PC-3 (cell line): ENCODE measurements at regions not wholly inside any gene's neighbourhood (a gene's known extent, or its start where the extent isn't known, plus 50 kb on each side); places are given as distances from the start of the nearest gene placed in this dataset.

ENCODE experiments used
- EZH2phosphoT487 ChIP-seq: fragments of 300-600 bp; sonication (generic); IDR thresholded peaks from 2 replicates; pipeline ENCODE4 v1.6.1; 2018; ENCODE audit warnings: mild to moderate bottlenecking, antibody characterized with exemption, low read length, borderline replicate concordance
- TF ChIP-seq, protein P1 (sequence below): fragments of 300-600 bp; sonication (generic); conservative IDR thresholded peaks from 2 replicates; pipeline ENCODE4 v1.5.1; 2017; ENCODE audit warnings: antibody characterized with exemption, low read depth, mild to moderate bottlenecking, low read length

DNA sequence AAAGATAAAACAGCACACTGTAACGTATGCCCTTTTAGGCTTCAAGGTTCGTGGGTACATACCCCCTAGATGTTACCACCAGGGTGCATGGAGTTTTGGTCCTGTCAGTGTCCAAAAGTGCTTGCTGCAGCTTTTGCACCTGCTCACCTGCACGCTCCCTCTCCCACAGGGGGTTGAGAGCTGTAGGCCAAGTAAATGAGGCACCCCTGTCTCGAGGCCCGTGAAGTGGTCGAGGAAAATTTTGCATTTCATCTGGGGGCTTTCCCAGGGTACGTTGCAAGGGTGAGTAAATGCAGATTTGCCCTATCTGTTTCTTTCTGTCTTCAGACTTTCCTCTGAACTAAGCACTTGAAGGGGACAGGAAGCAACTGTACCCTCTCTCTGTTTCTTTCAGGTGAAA is 136.0 kb downstream of the THBS2 start:
- TF ChIP-seq, protein P1, sequence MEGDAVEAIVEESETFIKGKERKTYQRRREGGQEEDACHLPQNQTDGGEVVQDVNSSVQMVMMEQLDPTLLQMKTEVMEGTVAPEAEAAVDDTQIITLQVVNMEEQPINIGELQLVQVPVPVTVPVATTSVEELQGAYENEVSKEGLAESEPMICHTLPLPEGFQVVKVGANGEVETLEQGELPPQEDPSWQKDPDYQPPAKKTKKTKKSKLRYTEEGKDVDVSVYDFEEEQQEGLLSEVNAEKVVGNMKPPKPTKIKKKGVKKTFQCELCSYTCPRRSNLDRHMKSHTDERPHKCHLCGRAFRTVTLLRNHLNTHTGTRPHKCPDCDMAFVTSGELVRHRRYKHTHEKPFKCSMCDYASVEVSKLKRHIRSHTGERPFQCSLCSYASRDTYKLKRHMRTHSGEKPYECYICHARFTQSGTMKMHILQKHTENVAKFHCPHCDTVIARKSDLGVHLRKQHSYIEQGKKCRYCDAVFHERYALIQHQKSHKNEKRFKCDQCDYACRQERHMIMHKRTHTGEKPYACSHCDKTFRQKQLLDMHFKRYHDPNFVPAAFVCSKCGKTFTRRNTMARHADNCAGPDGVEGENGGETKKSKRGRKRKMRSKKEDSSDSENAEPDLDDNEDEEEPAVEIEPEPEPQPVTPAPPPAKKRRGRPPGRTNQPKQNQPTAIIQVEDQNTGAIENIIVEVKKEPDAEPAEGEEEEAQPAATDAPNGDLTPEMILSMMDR: no peak
- TF ChIP-seq EZH2phosphoT487: no peak
